ENCODE measurements at regions not wholly inside any gene's neighbourhood (a gene's known extent, or its start where the extent isn't known, plus 50 kb on each side); places are given as distances from the start of the nearest gene placed in this dataset.
"Not testable (repeated sequence)": the region's sequence is repeated elsewhere in the genome, so short reads cannot be mapped to it uniquely, and the experiment has no call there.

GRCh38 chr10:42177077-42177792, 461.1 kb downstream of the ZNF33B start:
- TF ChIP-seq POLR2A (IDR thresholded peaks at IDR 0.05; ENCODE audit: low read depth, low read length), result no peak
- no peak for FAIRE-seq
- no peak for DNase-seq (ENCODE audit: insufficient read length, low spot score)

GRCh38 chr10:42150428-42151061, 487.8 kb downstream of the ZNF33B start:
- FAIRE-seq, result no peak
- TF ChIP-seq POLR2A (IDR thresholded peaks at IDR 0.05; ENCODE audit: low read depth, low read length), result no peak
- DNase-seq (ENCODE audit: insufficient read length, low spot score), result no peak

GRCh38 chr10:42149722-42150427, 488.5 kb downstream of the ZNF33B start:
- no peak for TF ChIP-seq POLR2A (IDR thresholded peaks at IDR 0.05; ENCODE audit: low read depth, low read length)
- no peak for FAIRE-seq
- DNase-seq (ENCODE audit: insufficient read length, low spot score), result no peak

- TF ChIP-seq POLR2A (IDR thresholded peaks at IDR 0.05; ENCODE audit: low read depth, low read length), result no peak
- FAIRE-seq, result no peak
- no peak for DNase-seq (ENCODE audit: insufficient read length, low spot score)
Observed at GRCh38 chr10:42149027-42149700, 489.2 kb downstream of the ZNF33B start.

GRCh38 chr10:42146165-42146564, 492.2 kb downstream of the ZNF33B start:
- FAIRE-seq; DNase-seq (ENCODE audit: insufficient read length, low spot score): not testable (repeated sequence)

GRCh38 chr10:42138023-42138422, 500.3 kb downstream of the ZNF33B start:
- not testable (repeated sequence) for FAIRE-seq; DNase-seq (ENCODE audit: insufficient read length, low spot score)

- no peak for TF ChIP-seq POLR2A (IDR thresholded peaks at IDR 0.05; ENCODE audit: low read depth, low read length)
- FAIRE-seq, result no peak
- no peak for DNase-seq (ENCODE audit: insufficient read length, low spot score)
Observed at GRCh38 chr10:42113158-42113450, 525.3 kb downstream of the ZNF33B start.

- FAIRE-seq (no peak), DNase-seq (ENCODE audit: insufficient read length, low spot score) (no peak)
- TF ChIP-seq POLR2A (IDR thresholded peaks at IDR 0.05; ENCODE audit: low read depth, low read length), result no peak
Observed at GRCh38 chr10:42112331-42113157, 525.8 kb downstream of the ZNF33B start.

- TF ChIP-seq POLR2A (IDR thresholded peaks at IDR 0.05; ENCODE audit: low read depth, low read length), result no peak
- no peak for FAIRE-seq
- DNase-seq (ENCODE audit: insufficient read length, low spot score), result no peak
Observed at GRCh38 chr10:42111661-42112330, 526.6 kb downstream of the ZNF33B start.

GRCh38 chr10:42111076-42111475, 527.3 kb downstream of the ZNF33B start:
- FAIRE-seq (no peak), DNase-seq (ENCODE audit: insufficient read length, low spot score) (no peak)
- no peak for TF ChIP-seq POLR2A (IDR thresholded peaks at IDR 0.05; ENCODE audit: low read depth, low read length)
